ENCODE measurements at regions not wholly inside any gene's neighbourhood (a gene's known extent, or its start where the extent isn't known, plus 50 kb on each side); places are given as distances from the start of the nearest gene placed in this dataset.

GRCh38 chr1:239823852-239824251 is 267.8 kb upstream of the FMN2 start:
- H2AFZ ChIP-seq: no peak overlapping the region
- no peak overlapping the region for H3K27ac ChIP-seq
- no peak overlapping the region for H3K4me3 ChIP-seq (ENCODE audit: low read depth, low read length)
- no peaks in the 10 kb centered on the region for H3K27me3 ChIP-seq (ENCODE audit: control insufficient read depth, insufficient read depth, low read length)
- H3K36me3 ChIP-seq (ENCODE audit: control insufficient read depth, insufficient read depth, low read length): no peaks in the 10 kb centered on the region
- H3K79me2 ChIP-seq: no peaks in the 10 kb centered on the region
- no peak for TF ChIP-seq CTCF (IDR thresholded peaks at IDR 0.05)
- no peaks in the 10 kb centered on the region for H3K4me1 ChIP-seq
- no peaks in the 10 kb centered on the region for H3K9me3 ChIP-seq (ENCODE audit: control insufficient read depth, low read length)
- H3K4me2 ChIP-seq (ENCODE audit: low read length): no peak overlapping the region
- H3K9ac ChIP-seq: no peak overlapping the region

- no peak overlapping the region for H2AFZ ChIP-seq
- no peak overlapping the region for H3K27ac ChIP-seq
- H3K4me3 ChIP-seq (ENCODE audit: low read depth, low read length): no peak overlapping the region
- no peak overlapping the region for H3K9ac ChIP-seq
- no peaks in the 10 kb centered on the region for H3K9me3 ChIP-seq (ENCODE audit: control insufficient read depth, low read length)
- H3K36me3 ChIP-seq (ENCODE audit: control insufficient read depth, insufficient read depth, low read length): no peaks in the 10 kb centered on the region
- no peaks in the 10 kb centered on the region for H3K27me3 ChIP-seq (ENCODE audit: control insufficient read depth, insufficient read depth, low read length)
- no peak for TF ChIP-seq CTCF (IDR thresholded peaks at IDR 0.05)
- no peak overlapping the region for H3K4me2 ChIP-seq (ENCODE audit: low read length)
- no peaks in the 10 kb centered on the region for H3K4me1 ChIP-seq
- no peaks in the 10 kb centered on the region for H3K79me2 ChIP-seq
Observed at GRCh38 chr1:239826211-239826610, 265.5 kb upstream of the FMN2 start.

DNA sequence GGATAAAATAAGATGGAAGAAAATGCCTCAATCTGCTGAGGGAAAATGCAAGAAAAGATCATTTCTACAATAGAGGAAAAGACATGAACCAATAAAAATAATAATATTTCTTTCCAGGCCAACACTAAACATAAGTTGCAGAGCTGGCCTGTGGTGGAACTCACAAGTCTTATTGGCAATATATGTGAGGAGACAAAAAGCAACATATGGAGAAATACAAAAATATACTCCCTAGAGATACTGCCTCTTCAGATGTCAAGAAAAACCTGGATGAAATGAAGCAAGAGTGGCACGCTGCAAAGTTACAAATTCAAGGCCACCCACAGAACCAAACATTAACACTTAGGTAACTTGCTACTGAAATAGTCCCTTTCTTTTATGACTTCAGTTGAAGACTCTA is 264.9 kb upstream of the FMN2 start:
- Histone ChIP-seq H3K9me3 (ENCODE audit: control insufficient read depth, low read length) (no peaks in the 10 kb centered on the region), H2AFZ (no peak overlapping the region), H3K36me3 (ENCODE audit: control insufficient read depth, insufficient read depth, low read length) (no peaks in the 10 kb centered on the region), H3K79me2 (no peaks in the 10 kb centered on the region), H3K27me3 (ENCODE audit: control insufficient read depth, insufficient read depth, low read length) (no peaks in the 10 kb centered on the region), H3K27ac (no peak overlapping the region), H3K4me1 (no peaks in the 10 kb centered on the region), H3K9ac (no peak overlapping the region), H3K4me2 (ENCODE audit: low read length) (no peak overlapping the region), H3K4me3 (ENCODE audit: low read depth, low read length) (no peak overlapping the region)
- no peak for TF ChIP-seq CTCF (IDR thresholded peaks at IDR 0.05)

DNA sequence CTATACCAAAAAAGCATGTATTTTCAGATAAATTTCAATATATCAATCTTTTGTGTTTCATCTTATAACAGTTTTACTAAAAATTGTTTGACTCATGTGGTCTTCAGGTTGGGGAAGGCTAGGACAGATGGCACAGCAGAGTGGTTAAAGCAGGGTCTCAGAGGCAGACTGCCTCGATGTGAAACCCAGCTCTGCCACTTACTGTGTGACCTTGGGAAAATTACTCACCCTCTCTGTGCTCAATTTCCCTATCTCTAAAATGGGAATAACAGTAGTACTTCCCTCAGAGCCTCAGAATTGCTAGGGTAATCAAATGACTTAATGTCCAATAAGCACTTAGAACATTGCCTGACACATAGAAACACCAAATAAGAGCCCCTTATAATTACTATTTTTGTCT is 262.1 kb upstream of the FMN2 start:
- H3K36me3 ChIP-seq (ENCODE audit: control insufficient read depth, insufficient read depth, low read length): no peaks in the 10 kb centered on the region
- no peak for TF ChIP-seq CTCF (IDR thresholded peaks at IDR 0.05)
- H3K4me2 ChIP-seq (ENCODE audit: low read length): no peak overlapping the region
- H3K4me1 ChIP-seq: no peaks in the 10 kb centered on the region
- no peaks in the 10 kb centered on the region for H3K27me3 ChIP-seq (ENCODE audit: control insufficient read depth, insufficient read depth, low read length)
- no peaks in the 10 kb centered on the region for H3K9me3 ChIP-seq (ENCODE audit: control insufficient read depth, low read length)
- no peak overlapping the region for H3K4me3 ChIP-seq (ENCODE audit: low read depth, low read length)
- H3K27ac ChIP-seq: no peak overlapping the region
- no peak overlapping the region for H3K9ac ChIP-seq
- no peak overlapping the region for H2AFZ ChIP-seq
- H3K79me2 ChIP-seq: no peaks in the 10 kb centered on the region

DNA sequence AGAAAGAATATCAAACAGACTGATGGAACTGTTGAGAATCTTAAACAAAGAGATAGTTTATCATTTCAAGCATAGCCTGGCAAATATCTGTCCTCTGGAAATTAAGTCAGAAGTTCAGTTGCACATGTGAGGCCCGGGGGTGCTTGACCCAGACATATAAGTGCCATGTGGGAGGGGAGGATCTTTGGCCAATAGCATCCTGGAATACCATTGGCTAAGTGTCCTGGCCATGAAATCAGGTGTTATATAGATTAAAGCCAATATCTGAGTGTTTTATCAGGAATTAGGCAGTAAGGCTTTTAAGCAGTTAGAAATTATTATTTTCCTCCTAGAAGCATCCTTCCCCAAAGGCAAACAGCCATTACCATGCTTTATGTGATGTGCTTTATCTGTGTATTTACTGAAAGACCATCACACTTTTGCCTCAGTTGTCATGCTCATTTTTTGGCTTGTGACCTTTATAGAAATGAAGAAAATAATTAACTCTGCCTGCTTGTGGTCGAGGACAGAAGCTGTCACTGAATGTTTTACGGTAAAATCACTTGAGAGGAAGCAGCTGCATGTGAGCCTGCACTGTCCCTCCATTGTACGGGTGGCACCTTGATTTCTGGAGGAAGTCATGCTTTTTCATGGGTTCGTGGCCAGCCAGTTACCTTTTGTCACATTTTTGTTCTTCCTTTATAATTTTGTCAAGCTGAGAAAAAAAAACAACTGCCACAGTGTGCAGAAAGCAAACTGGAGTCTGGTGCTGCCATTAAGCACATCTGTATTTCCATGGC is 259.9 kb upstream of the FMN2 start:
- Histone ChIP-seq H3K4me1 (no peaks in the 10 kb centered on the region), H3K4me3 (ENCODE audit: low read depth, low read length) (no peak overlapping the region), H3K27me3 (ENCODE audit: control insufficient read depth, insufficient read depth, low read length) (no peaks in the 10 kb centered on the region), H3K36me3 (ENCODE audit: control insufficient read depth, insufficient read depth, low read length) (no peaks in the 10 kb centered on the region), H2AFZ (no peak overlapping the region), H3K9me3 (ENCODE audit: control insufficient read depth, low read length) (no peaks in the 10 kb centered on the region), H3K4me2 (ENCODE audit: low read length) (no peak overlapping the region), H3K27ac (no peak overlapping the region), H3K79me2 (no peaks in the 10 kb centered on the region), H3K9ac (no peak overlapping the region)
- no peak for TF ChIP-seq CTCF (IDR thresholded peaks at IDR 0.05)
